ENCODE measurements at regions not wholly inside any gene's neighbourhood (a gene's known extent, or its start where the extent isn't known, plus 50 kb on each side); places are given as distances from the start of the nearest gene placed in this dataset.
"Not testable (repeated sequence)": the region's sequence is repeated elsewhere in the genome, so short reads cannot be mapped to it uniquely, and the experiment has no call there.

- not testable (repeated sequence) for DNase-seq
Measured at GRCh38 chr1:144516172-144516571, 54.7 kb upstream of the NBPF15 start.

- not testable (repeated sequence) for DNase-seq
Measured at GRCh38 chr1:144516906-144517305, 55.4 kb upstream of the NBPF15 start.

GRCh38 chr1:144518439-144518838, 57.0 kb upstream of the NBPF15 start:
- DNase-seq: not testable (repeated sequence)

- peak; percentile 21 for DNase-seq
Measured at GRCh38 chr1:144519528-144520189, 58.2 kb upstream of the NBPF15 start.

- not testable (repeated sequence) for DNase-seq
Measured at GRCh38 chr1:144523661-144524407, 62.4 kb upstream of the NBPF15 start.

- DNase-seq: not testable (repeated sequence)
Measured at GRCh38 chr1:144532156-144532607, 60.5 kb upstream of the PPIAL4F start.

GRCh38 chr1:144533480-144533879, 59.2 kb upstream of the PPIAL4F start:
- not testable (repeated sequence) for DNase-seq

GRCh38 chr1:144534286-144534685, 58.4 kb upstream of the PPIAL4F start:
- not testable (repeated sequence) for DNase-seq

- not testable (repeated sequence) for DNase-seq
Measured at GRCh38 chr1:144536677-144537076, 56.0 kb upstream of the PPIAL4F start.

GRCh38 chr1:144537234-144537633, 55.5 kb upstream of the PPIAL4F start:
- not testable (repeated sequence) for DNase-seq

- not testable (repeated sequence) for DNase-seq
Measured at GRCh38 chr1:144538736-144539135, 54.0 kb upstream of the PPIAL4F start.

- not testable (repeated sequence) for DNase-seq
Measured at GRCh38 chr1:144539191-144539960, 53.3 kb upstream of the PPIAL4F start.
